ENCODE measurements at regions not wholly inside any gene's neighbourhood (a gene's known extent, or its start where the extent isn't known, plus 50 kb on each side); places are given as distances from the start of the nearest gene placed in this dataset.

DNA sequence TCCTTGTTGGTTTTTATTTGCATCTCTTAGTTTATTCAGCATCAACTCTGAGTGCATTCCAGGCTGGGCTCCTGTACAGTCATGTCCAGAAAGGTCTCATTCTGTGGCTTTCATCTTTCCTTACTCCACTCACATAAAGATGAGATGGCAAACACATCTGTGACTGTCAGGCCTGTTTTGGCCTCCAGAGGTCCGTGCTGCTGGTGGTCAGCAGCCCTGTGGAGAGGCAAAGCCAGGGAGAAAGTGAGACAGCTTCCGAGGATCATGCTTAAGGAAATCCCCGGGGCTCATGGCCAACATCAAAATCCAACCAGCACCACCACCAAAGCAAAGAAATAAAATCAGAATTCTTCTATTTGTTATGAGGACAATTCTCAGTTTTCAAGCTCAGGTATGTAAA, 96.1 kb upstream of the HIVEP3 start:
- TF ChIP-seq, protein P1, sequence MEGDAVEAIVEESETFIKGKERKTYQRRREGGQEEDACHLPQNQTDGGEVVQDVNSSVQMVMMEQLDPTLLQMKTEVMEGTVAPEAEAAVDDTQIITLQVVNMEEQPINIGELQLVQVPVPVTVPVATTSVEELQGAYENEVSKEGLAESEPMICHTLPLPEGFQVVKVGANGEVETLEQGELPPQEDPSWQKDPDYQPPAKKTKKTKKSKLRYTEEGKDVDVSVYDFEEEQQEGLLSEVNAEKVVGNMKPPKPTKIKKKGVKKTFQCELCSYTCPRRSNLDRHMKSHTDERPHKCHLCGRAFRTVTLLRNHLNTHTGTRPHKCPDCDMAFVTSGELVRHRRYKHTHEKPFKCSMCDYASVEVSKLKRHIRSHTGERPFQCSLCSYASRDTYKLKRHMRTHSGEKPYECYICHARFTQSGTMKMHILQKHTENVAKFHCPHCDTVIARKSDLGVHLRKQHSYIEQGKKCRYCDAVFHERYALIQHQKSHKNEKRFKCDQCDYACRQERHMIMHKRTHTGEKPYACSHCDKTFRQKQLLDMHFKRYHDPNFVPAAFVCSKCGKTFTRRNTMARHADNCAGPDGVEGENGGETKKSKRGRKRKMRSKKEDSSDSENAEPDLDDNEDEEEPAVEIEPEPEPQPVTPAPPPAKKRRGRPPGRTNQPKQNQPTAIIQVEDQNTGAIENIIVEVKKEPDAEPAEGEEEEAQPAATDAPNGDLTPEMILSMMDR (IDR thresholded peaks at IDR 0.05; ENCODE audit: low read length), result no peak
- TF ChIP-seq EZH2 (IDR thresholded peaks at IDR 0.05; ENCODE audit: borderline replicate concordance, low read length), result no peak
